Stimulated activated CD8-positive, alpha-beta memory T cell treated with anti-CD3 and anti-CD28 coated beads, Interleukin-12 subunit alpha, Interleukin-12 subunit beta, amount 100 ng/mL, for 24 hours (primary cell): ENCODE measurements at regions not wholly inside any gene's neighbourhood (a gene's known extent, or its start where the extent isn't known, plus 50 kb on each side); places are given as distances from the start of the nearest gene placed in this dataset.
"Not testable (repeated sequence)": the region's sequence is repeated elsewhere in the genome, so short reads cannot be mapped to it uniquely, and the experiment has no call there.

Experiments used
- DNase-seq: peaks from one replicate; pipeline ENCODE4 v3.0.0-alpha.2; 2020; ENCODE audit errors: extremely low read depth

GRCh38 chr13:48843630-48844380 is 131.9 kb upstream of the FNDC3A start:
- DNase-seq = no peak

GRCh38 chr13:48844676-48845075 is 131.0 kb upstream of the FNDC3A start:
- no peak for DNase-seq

- DNase-seq = no peak
These were observed 126.2 kb upstream of the FNDC3A start for GRCh38 chr13:48849515-48849914.

GRCh38 chr13:48851707-48852106 is 124.0 kb upstream of the FNDC3A start:
- no peak for DNase-seq

- DNase-seq = no peak
These were observed 122.6 kb upstream of the FNDC3A start for GRCh38 chr13:48852911-48853727.

GRCh38 chr13:48853728-48854102 is 122.0 kb upstream of the FNDC3A start:
- no peak for DNase-seq

GRCh38 chr13:48857576-48857975 is 118.1 kb upstream of the FNDC3A start:
- DNase-seq = no peak

- no peak for DNase-seq
These were observed 117.4 kb upstream of the FNDC3A start for GRCh38 chr13:48858122-48858902.

- no peak for DNase-seq
These were observed 116.2 kb upstream of the FNDC3A start for GRCh38 chr13:48859272-48860105.

GRCh38 chr13:48860364-48860763 is 115.3 kb upstream of the FNDC3A start:
- no peak for DNase-seq

- DNase-seq = no peak
These were observed 113.1 kb upstream of the FNDC3A start for GRCh38 chr13:48862572-48862971.

- DNase-seq = no peak
These were observed 111.6 kb upstream of the FNDC3A start for GRCh38 chr13:48864100-48864499.

GRCh38 chr13:48866249-48866648 is 109.5 kb upstream of the FNDC3A start:
- DNase-seq = no peak

GRCh38 chr13:48873081-48873480 is 102.6 kb upstream of the FNDC3A start:
- DNase-seq = no peak

GRCh38 chr13:48873587-48873986 is 102.1 kb upstream of the FNDC3A start:
- DNase-seq = no peak

GRCh38 chr13:48874165-48874564 is 101.5 kb upstream of the FNDC3A start:
- no peak for DNase-seq

- no peak for DNase-seq
These were observed 100.7 kb upstream of the FNDC3A start for GRCh38 chr13:48875047-48875446.

- DNase-seq = no peak
These were observed 99.4 kb upstream of the FNDC3A start for GRCh38 chr13:48876289-48876688.

GRCh38 chr13:48879432-48879831 is 96.3 kb upstream of the FNDC3A start:
- no peak for DNase-seq

- no peak for DNase-seq
These were observed 95.9 kb upstream of the FNDC3A start for GRCh38 chr13:48879854-48880253.

GRCh38 chr13:48883786-48884185 is 91.9 kb upstream of the FNDC3A start:
- DNase-seq = not testable (repeated sequence)

- no peak for DNase-seq
These were observed 90.7 kb upstream of the FNDC3A start for GRCh38 chr13:48885027-48885395.
